Right cardiac atrium (tissue), 5 donors: ENCODE measurements at regions not wholly inside any gene's neighbourhood (a gene's known extent, or its start where the extent isn't known, plus 50 kb on each side); places are given as distances from the start of the nearest gene placed in this dataset.

Source experiments
- ATAC-seq, 2 donors: fragments of 200-7000 bp; cut with Tn5 transposase; one replicate each; pipeline versions ENCODE4 v1.8.0 to v1.9.1; 2020; ENCODE audit warnings: moderate library complexity in 2 of 2, mild to moderate bottlenecking in 1 of 2
- DNase-seq, 3 donors: peaks; one replicate each; pipeline ENCODE4 v3.0.0-alpha.2; 2020
- H3K27ac ChIP-seq: one replicate; pipeline ENCODE4 v1.5.1; 2013; ENCODE audit warnings: mild to moderate bottlenecking, low read length, control low read depth, moderate library complexity
- H3K27me3 ChIP-seq: one replicate; pipeline ENCODE4 v1.6.1; 2013; ENCODE audit not compliant: control insufficient read depth, insufficient read depth
- H3K4me1 ChIP-seq: one replicate; pipeline ENCODE4 v1.6.1; 2013; ENCODE audit warnings: low read length; ENCODE audit not compliant: control insufficient read depth, insufficient read depth
- H3K4me3 ChIP-seq: one replicate; pipeline ENCODE4 v1.5.1; 2013; ENCODE audit warnings: low read length, control low read depth
- H3K9me3 ChIP-seq: one replicate; pipeline ENCODE4 v1.6.1; 2013; ENCODE audit warnings: low read length; ENCODE audit not compliant: control insufficient read depth
- WGBS: extraction: QIAGEN DNeasy Blood & Tissue Kit; methylation state at CpG from one replicate; pipeline ENCODE4 v1.1.7; 2013; 5-methylcytosine and 5-hydroxymethylcytosine counted together
- intact Hi-C, 4 donors: fragments of 100-400 bp; cut with DNase I; formaldehyde crosslinking; loops; one replicate each; pipeline versions ENCODE4 v1.11.0 to v1.14.0; 2022 to 2023
- donor health status: healthy with polysubstance abuse.
- donor health status: DM: no; HTN: yes; CAD: no.
- donor health status: DM: no; HTN: no; CAD: no.
- donor health status: DM: no; HTN: yes; CAD: no; lungs with severe emphysema.
- donor health status: DM: yes; HTN: yes; CAD: no.

DNA sequence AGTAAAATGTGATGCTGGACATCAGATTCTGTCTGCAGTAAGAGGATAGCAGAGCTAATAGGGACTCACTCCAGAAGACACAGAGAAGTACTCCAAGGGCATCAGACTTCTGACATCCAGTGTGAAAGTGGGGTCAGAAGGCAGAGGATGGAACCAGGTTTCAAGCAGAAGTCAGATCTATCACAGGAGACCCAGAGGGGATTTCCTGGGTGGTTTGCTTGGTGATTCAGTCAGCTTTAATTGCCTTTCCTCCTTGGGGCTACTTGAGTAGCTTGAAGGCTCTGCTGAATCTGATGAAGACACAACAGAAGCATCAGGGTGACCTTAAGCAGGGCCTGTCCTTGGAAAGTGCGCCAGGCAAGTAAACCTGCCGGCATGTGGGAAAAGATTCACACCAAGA is 300.6 kb downstream of the COG6 start:
- no peak for DNase-seq
- Histone ChIP-seq H3K4me3 (no peak overlapping the region), H3K27ac (no peak overlapping the region), H3K9me3 (no peaks in the 10 kb centered on the region), H3K27me3 (no peaks in the 10 kb centered on the region), H3K4me1 (peaks cover 7% of the 10 kb centered on the region)
- intact Hi-C loops = no loop called here
- no peak for ATAC-seq
- WGBS = 94% methylated on average over 2 of the region's 2 CpGs

DNA sequence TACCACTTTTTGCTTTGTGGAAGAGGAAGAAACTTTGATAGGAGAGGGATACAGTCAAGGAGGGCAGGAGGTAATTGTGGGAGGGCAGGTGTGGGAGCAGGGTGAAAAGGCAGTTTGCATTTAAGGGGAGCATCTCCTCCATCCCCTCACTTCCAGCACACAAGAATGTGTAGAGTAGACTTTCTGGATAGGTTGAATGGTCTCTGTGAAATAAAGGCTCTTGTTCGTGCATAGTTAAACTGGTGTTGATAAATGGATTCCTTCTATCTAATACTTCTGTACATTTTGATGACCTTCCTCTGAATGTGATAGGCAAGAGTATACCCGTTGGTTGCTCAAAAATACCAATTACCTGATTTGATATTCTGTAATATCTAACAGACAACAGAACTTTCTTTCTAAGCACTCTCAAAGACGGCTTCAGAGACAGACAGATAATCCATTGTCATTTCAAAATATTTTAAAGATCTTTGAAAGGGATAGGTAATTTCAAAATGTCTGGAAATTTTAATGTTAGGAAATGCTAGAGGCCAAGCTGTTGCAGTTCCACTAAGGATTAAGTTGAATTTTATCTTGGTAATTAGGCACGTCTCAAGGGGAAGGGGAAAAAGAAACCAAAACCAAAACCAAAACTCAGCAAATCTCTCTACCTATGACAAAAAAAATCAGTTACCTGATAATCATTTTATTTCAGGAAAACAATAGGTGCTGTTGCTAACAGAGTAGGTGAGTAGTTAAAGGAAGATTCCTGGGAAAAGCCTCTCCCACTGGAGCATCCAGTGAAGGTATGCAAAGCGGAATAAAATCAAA is 302.6 kb downstream of the COG6 start:
- DNase-seq (no peak), ATAC-seq (no peak)
- Histone ChIP-seq H3K4me3 (no peak overlapping the region), H3K9me3 (no peaks in the 10 kb centered on the region), H3K27me3 (no peaks in the 10 kb centered on the region), H3K27ac (no peak overlapping the region), H3K4me1 (peaks cover 2% of the 10 kb centered on the region)
- intact Hi-C loops = no loop called here
- WGBS = 74% methylated on average over 5 of the region's 5 CpGs

DNA sequence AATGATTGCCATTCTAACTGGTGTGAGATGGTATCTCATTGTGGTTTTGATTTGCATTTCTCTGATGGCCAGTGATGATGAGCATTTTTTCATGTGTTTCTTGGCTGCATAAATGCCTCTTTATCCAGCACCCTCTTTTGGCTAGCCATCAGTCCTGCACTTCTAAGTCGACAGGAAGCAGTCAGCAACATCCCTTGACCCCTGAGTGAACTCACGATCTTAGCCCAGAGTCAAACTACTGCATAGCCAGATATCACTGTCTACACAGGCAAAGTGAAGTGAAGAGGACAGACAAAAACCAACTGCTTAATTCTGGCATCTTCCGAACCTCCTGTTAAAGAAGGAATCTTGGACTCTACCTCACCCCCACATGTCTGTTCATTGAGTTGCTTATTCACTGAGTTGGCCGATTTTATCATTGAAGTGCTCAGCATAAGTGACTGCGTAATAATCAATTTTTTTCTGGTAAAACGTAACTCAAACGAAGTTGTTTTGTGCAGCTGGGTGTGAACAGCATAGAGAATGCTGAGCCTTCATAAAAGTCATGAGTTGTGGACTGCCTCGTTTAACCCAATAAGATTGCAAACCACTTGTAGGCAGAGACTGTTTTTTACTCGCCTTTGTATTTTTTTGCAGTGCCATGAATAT is 304.2 kb downstream of the COG6 start:
- no peak overlapping the region for H3K27ac ChIP-seq
- intact Hi-C loops = no loop called here
- no peak for DNase-seq
- no peaks in the 10 kb centered on the region for H3K27me3 ChIP-seq
- H3K9me3 ChIP-seq = no peaks in the 10 kb centered on the region
- 58% methylated on average over 9 of the region's 9 CpGs for WGBS
- H3K4me1 ChIP-seq = no peaks in the 10 kb centered on the region
- ATAC-seq = no peak
- H3K4me3 ChIP-seq = no peak overlapping the region

DNA sequence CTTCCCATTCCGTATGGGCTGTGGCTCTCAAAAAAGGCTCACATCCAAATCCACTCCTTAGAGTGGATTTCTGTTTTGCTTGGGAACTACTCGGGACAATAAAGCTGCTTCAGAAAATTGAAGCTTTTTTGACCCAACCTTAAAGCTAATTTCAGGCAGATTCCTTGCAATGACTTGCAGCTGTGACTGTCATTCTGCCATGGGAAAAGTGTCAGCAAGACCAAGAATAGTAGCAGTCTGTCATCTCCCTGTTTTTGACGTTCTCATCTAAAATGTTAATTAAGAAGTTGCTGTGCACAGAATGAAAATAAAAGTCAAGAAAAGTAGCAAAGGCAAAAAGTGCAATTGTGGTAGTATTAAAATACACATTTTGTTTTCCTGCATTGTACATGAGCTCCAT is 304.7 kb downstream of the COG6 start:
- Histone ChIP-seq H3K4me3 (no peak overlapping the region), H3K27me3 (no peaks in the 10 kb centered on the region), H3K4me1 (no peaks in the 10 kb centered on the region), H3K9me3 (no peaks in the 10 kb centered on the region), H3K27ac (no peak overlapping the region)
- WGBS = 52% methylated on average over 3 of the region's 3 CpGs
- DNase-seq = no peak
- no peak for ATAC-seq
- intact Hi-C loops = no loop called here

DNA sequence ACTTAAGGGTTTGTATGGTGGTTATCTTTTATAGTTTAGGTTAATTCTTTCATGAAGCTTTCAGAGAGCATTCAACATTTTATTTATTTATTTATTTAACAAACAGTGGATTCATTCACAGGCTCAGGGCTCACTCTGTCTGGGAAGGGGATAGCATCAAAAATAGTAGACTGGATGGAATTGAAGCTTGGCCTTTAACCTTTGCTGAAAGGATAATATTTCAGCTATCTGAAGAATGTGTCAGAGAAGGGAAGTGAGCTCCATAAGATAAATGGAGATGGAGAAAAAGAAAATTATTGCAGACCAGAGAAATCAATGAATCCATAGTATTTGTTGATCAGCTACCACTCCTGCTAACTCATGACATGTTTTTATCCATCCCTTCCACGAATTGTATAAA is 305.6 kb downstream of the COG6 start:
- DNase-seq (no peak), ATAC-seq (no peak)
- intact Hi-C loops = no loop called here
- Histone ChIP-seq H3K9me3 (no peaks in the 10 kb centered on the region), H3K27ac (no peak overlapping the region), H3K27me3 (no peaks in the 10 kb centered on the region), H3K4me1 (no peaks in the 10 kb centered on the region), H3K4me3 (no peak overlapping the region)
- 60% methylated on average over 1 of the region's 1 CpG for WGBS

DNA sequence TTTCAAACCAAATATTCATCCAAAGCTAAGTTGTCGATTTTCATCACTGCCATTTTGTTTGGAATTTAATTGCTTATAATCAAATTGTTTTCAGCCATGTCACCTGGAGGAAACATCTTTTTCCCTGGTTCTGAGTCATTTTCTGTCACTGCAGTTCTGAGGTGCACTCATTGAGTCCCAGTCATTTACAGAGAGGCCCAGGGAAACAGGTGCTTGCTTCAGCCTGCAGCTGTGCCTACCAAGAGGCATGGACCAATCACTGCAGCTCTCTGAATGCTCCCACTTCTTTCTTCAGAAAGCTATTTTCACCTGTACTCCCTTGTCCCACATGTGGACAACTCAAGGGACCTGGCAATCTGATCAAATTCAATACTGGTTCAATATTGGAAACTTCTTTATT is 308.1 kb downstream of the COG6 start:
- DNase-seq (no peak), ATAC-seq (no peak)
- intact Hi-C loops = no loop called here
- Histone ChIP-seq H3K27ac (no peak overlapping the region), H3K4me3 (no peak overlapping the region), H3K4me1 (no peaks in the 10 kb centered on the region), H3K9me3 (no peaks in the 10 kb centered on the region), H3K27me3 (no peaks in the 10 kb centered on the region)
- 95% methylated on average over 1 of the region's 1 CpG for WGBS

DNA sequence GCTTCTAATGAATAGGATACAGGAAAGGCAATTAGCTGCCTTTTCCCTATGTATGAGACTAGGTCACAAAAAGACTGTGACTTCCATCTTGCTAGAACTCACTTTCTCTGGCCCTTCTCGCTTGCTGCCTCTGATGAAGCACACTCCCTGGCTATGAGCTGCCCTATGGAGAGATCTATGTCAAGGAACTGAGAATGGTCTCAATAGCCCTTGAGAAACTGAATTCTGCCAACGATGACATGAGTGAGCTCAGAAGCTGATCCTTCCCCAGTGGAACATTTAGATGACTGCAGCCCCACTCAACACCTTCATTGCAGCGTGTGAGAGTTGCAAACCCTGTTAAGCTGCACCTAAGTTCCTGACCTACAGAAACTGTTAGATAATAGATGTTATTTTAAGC is 309.8 kb downstream of the COG6 start:
- peak in 1 of 2 donors; percentile 34 for ATAC-seq
- 57% methylated on average over 3 of the region's 3 CpGs for WGBS

DNA sequence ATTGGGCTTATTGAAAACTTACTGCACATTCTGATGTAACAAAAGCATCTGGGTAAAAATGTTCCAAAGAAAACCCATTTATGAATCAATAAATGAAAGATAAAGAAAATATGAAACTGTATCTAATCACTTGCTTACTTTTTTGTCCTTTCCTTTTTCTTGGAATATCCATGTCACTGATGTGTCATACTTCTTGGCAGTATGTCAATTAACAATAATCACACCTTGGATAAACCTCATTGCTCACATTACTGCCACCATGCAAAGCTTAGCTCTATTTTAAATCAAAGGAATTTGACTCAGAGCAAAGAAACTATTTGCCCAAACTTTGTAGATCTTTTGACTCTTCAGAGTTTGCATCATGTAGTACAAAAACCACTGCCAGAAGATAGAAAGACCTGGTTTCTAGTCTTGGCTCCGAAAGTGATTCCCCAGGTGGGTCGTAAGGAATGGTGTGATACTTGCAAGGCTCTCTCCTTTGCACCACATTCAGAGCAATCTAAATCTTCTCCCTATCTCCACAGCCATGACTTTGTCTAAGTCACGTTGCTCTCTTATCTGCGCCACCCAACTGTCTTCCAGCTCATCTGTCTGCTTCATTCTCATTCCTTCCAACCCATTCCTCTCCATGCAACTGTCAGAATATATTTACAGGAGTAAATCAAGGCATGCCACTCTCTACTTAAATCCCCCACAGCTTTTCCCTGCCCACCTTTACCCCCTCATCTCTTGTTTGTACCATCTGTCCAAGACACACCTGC is 311.9 kb downstream of the COG6 start:
- H3K27ac ChIP-seq = no peak overlapping the region
- 92% methylated on average over 4 of the region's 4 CpGs for WGBS
- intact Hi-C loops = no loop called here
- no peak overlapping the region for H3K4me3 ChIP-seq
- H3K27me3 ChIP-seq = no peaks in the 10 kb centered on the region
- H3K4me1 ChIP-seq = no peaks in the 10 kb centered on the region
- ATAC-seq (no peak), DNase-seq (no peak)
- H3K9me3 ChIP-seq = no peaks in the 10 kb centered on the region

More for the DNA sequence above, 309.8 kb downstream of the COG6 start:
- Histone ChIP-seq H3K9me3 (no peaks in the 10 kb centered on the region), H3K27ac (no peak overlapping the region), H3K27me3 (no peaks in the 10 kb centered on the region), H3K4me1 (no peaks in the 10 kb centered on the region), H3K4me3 (no peak overlapping the region)
- DNase-seq = no peak
- intact Hi-C loops = no loop called here

DNA sequence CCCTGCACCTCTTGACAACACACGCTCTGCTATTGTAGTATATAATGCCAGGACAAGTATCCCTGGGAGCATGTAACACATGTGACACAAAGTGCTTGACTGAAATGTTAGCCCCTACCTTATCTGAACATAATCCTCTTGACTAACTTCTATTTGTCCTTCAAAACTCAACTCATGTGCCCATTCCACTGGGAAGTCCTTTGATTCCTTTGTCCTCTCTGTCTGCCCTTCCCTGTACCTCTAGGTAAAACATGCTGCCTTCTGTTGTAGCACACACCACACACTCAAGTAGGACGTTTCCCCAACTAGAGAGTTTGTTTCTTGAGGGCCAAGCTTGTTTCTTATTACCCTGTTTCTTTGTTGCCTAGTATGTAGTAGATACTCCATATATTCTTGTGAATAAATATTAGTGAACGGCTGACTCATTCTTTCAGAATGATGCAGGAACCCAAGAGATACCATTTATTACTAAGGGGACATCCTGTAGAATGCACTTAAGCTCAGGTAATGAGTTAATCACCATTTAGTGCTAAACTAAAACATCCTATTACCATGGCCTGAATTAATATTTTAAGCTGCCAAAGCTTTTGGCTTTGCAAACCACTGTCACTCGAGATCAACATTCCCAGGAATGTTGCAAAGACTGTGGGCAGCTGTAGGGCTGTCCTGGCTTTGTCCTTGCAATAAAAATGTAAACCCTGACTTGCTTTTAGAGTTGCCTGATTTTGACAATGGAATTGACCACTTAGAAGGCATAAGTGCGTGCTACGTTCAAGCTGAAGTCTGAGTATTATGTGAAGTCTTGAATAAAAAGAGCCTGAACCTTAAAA is 313.4 kb downstream of the COG6 start:
- ATAC-seq = no peak
- 80% methylated on average over 6 of the region's 6 CpGs for WGBS
- H3K4me3 ChIP-seq = no peak overlapping the region

DNA sequence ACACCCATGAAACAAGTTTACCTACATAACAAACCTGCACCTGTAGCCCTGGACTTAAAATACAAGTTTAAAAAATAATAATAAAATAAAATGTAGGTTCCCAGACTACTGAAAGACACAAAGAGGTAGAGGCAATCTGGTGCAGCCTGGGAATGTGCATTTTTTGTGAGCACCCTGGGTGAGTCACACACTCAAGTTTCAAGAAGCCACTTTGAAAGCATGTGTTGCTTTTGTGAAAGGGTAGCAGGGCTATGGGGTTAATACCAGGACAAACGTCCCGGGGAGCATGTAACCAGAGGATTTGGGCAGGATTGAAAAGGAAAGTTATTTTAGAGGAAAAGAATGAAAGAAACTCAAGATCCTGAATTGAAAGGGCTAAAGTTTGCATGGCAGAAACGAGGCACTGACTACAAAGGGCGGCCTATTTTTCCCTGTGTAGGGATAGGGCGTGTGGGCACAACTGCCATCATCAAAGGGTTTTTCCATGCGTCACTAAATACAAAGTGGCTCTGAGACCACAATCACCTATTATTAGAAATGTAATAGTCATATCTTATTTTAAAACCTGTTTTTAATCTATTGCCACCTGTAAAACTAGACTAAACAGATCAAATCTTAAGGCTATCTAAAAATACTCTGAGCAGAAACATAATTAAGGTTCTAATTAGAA is 314.9 kb downstream of the COG6 start:
- DNase-seq (no peak), ATAC-seq (no peak)
- no peaks in the 10 kb centered on the region for H3K27me3 ChIP-seq
- H3K4me3 ChIP-seq = no peak overlapping the region
- H3K27ac ChIP-seq = no peak overlapping the region
- no peaks in the 10 kb centered on the region for H3K9me3 ChIP-seq
- intact Hi-C loops = no loop called here
- H3K4me1 ChIP-seq = no peaks in the 10 kb centered on the region
- WGBS = 89% methylated on average over 6 of the region's 6 CpGs

More for the DNA sequence above, 313.4 kb downstream of the COG6 start:
- Histone ChIP-seq H3K4me1 (no peaks in the 10 kb centered on the region), H3K27ac (no peak overlapping the region), H3K27me3 (no peaks in the 10 kb centered on the region), H3K9me3 (no peaks in the 10 kb centered on the region)
- intact Hi-C loops = no loop called here
- no peak for DNase-seq
